AG04450 (cell line): ENCODE measurements at regions not wholly inside any gene's neighbourhood (a gene's known extent, or its start where the extent isn't known, plus 50 kb on each side); places are given as distances from the start of the nearest gene placed in this dataset.

Experiments
- CTCF ChIA-PET: fragments of 300-600, 350-600 bp; formaldehyde crosslinking; extraction: SDS; loops from one replicate; lab custom pipeline; 2022; ENCODE audit warnings: antibody characterized with exemption, inconsistent platforms; lab: Charles Lee
- POLR2A ChIA-PET: fragments of 350-600 bp; formaldehyde crosslinking; extraction: SDS; loops from one replicate; lab custom pipeline; 2021; ENCODE audit warnings: antibody characterized with exemption, inconsistent platforms; lab: Yijun Ruan, JAX
- DNase-seq: peaks from one replicate; pipeline ENCODE4 v3.0.0-alpha.2; 2011; ENCODE audit warnings: low read depth, low spot score
- H3K27ac ChIP-seq: one replicate; pipeline ENCODE4 v1.5.1; 2012; ENCODE audit warnings: low read depth, low read length, control low read depth
- H3K27me3 ChIP-seq: one replicate; pipeline ENCODE4 v1.6.0; 2012; ENCODE audit warnings: low read length; ENCODE audit not compliant: control insufficient read depth, insufficient read depth
- H3K4me3 ChIP-seq: 2 replicates; pipeline ENCODE4 v1.5.1; 2011; ENCODE audit warnings: mild to moderate bottlenecking, low read depth, low read length, control low read depth
- H3K9me3 ChIP-seq: 2 replicates; pipeline ENCODE4 v1.5.1; 2012; ENCODE audit warnings: low read length; ENCODE audit not compliant: control insufficient read depth, insufficient read depth
- TF ChIP-seq, protein P1 (sequence below): IDR thresholded peaks from 2 replicates; pipeline ENCODE4 v1.5.1; 2011; ENCODE audit warnings: low read depth, low read length, control low read depth, inconsistent platforms

DNA sequence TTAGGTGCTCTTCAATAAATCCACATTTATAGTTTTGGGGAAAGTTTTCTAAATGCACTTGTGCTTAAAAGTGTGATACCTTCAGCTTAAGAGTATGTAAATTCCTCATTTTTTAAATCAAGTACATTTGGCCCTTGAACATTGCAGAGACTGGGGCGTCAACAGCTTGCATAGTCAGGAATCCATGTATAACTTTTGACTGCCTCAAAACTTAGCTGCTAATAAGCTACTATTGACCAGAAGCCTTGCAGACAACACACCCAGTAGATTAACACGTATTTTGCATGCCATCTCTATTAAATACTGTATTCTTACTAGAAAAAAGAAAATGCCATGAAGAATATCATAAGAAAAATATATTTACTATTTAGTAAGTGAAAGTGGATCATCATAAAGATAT is 1211.8 kb upstream of the ALCAM start:
- Histone ChIP-seq H3K27me3 (no peaks in the 10 kb centered on the region), H3K9me3 (no peaks in the 10 kb centered on the region), H3K27ac (no peak overlapping the region), H3K4me3 (no peak overlapping the region)
- CTCF ChIA-PET = no interaction called here
- POLR2A ChIA-PET = no interaction called here
- TF ChIP-seq, protein P1, sequence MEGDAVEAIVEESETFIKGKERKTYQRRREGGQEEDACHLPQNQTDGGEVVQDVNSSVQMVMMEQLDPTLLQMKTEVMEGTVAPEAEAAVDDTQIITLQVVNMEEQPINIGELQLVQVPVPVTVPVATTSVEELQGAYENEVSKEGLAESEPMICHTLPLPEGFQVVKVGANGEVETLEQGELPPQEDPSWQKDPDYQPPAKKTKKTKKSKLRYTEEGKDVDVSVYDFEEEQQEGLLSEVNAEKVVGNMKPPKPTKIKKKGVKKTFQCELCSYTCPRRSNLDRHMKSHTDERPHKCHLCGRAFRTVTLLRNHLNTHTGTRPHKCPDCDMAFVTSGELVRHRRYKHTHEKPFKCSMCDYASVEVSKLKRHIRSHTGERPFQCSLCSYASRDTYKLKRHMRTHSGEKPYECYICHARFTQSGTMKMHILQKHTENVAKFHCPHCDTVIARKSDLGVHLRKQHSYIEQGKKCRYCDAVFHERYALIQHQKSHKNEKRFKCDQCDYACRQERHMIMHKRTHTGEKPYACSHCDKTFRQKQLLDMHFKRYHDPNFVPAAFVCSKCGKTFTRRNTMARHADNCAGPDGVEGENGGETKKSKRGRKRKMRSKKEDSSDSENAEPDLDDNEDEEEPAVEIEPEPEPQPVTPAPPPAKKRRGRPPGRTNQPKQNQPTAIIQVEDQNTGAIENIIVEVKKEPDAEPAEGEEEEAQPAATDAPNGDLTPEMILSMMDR = no peak
- DNase-seq = no peak

DNA sequence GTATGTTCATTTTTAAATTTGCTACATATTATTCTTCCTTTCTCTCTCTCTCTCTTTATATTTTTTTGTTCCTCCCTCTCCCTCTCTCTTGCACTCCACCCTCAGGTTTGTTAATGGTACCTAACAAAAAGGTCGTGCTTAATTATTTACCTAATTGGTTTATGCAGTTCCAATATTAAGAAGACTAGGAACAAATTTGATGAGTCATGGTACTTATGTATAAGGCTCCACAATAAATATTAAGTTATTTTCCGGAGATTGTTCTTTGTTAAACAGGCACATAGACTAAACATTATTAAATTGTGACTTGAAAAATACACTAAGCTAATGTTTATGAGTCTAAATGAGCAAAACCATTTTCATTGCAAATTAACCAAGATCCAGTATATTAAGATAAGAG is 1200.8 kb upstream of the ALCAM start:
- CTCF ChIA-PET = no interaction called here
- TF ChIP-seq, protein P1 = no peak
- H3K27me3 ChIP-seq = no peaks in the 10 kb centered on the region
- H3K4me3 ChIP-seq = no peak overlapping the region
- H3K9me3 ChIP-seq = peaks cover 4% of the 10 kb centered on the region
- POLR2A ChIA-PET = no interaction called here
- H3K27ac ChIP-seq = no peak overlapping the region
- no peak for DNase-seq

DNA sequence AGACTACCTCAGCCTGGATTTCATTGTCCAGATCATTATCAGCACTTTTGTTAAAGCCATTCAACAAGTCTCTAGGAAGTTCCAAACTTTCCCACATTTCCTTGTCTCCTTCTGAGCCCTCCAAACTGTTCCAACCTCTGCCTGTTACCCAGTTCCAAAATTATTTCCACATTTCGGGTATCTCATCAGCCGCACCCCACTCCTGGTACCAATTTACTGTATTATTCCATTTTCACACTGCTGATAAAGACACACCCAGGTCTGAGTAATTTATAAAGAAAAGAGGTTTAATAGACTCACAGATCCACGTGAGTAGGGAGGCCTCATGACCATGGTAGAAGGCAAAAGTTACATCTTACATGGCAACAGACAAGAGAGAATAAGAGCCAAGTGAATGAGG is 1198.3 kb upstream of the ALCAM start:
- Histone ChIP-seq H3K27ac (no peak overlapping the region), H3K27me3 (no peaks in the 10 kb centered on the region), H3K4me3 (no peak overlapping the region), H3K9me3 (peaks cover 4% of the 10 kb centered on the region)
- TF ChIP-seq, protein P1 = no peak
- DNase-seq = no peak
- ChIA-PET CTCF (interaction anchor here (0.6 kb wide), 1 partner anchor 818 kb away, joined by 3 read pairs; no protein-coding TSS in a partner anchor), POLR2A (no interaction called here)

DNA sequence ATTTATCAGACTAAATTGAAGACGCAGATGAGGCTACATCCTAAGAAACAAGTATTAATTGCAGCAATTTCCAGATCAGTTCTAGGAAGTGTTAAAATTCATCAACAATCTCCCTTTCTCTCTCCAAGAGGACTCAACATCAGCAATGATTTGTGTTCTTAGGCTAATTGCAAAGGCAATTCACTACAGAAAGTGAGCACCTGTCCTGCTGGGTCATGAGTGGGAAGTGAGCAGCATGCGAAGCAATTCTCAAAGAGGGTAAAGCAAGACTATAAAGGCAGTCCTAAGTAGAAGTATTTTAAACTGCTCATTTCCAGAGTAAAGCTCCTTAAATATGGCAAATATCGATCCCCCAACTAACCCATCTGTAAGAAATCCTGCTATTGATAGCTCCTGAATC is 1191.0 kb upstream of the ALCAM start:
- H3K4me3 ChIP-seq = no peak overlapping the region
- ChIA-PET POLR2A (no interaction called here), CTCF (no interaction called here)
- TF ChIP-seq, protein P1 = no peak
- no peaks in the 10 kb centered on the region for H3K9me3 ChIP-seq
- no peak overlapping the region for H3K27ac ChIP-seq
- no peaks in the 10 kb centered on the region for H3K27me3 ChIP-seq
- DNase-seq = no peak

DNA sequence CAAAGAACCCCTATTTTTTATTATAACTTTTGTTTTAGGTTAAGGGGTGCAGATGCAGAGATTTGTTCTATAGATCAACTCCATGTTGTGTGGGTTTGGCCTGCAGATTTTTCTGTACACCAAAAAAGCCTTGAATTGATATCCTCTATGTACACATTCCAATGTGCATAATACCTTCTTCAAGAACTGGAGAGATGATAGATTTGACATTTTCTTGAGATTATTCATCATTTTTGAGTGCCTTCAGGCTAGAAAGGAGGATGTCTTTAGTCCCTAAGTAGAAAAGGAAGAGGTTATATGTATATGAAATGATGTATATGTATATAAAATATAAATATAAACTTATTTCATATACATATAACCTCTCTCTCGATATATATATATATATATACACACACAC is 1190.0 kb upstream of the ALCAM start:
- no peak overlapping the region for H3K4me3 ChIP-seq
- H3K27ac ChIP-seq = no peak overlapping the region
- no peaks in the 10 kb centered on the region for H3K27me3 ChIP-seq
- H3K9me3 ChIP-seq = no peaks in the 10 kb centered on the region
- ChIA-PET POLR2A (no interaction called here), CTCF (no interaction called here)
- DNase-seq = no peak
- TF ChIP-seq, protein P1 = no peak
